MM.1S (cell line): ENCODE measurements at regions not wholly inside any gene's neighbourhood (a gene's known extent, or its start where the extent isn't known, plus 50 kb on each side); places are given as distances from the start of the nearest gene placed in this dataset.
"Not testable (repeated sequence)": the region's sequence is repeated elsewhere in the genome, so short reads cannot be mapped to it uniquely, and the experiment has no call there.

Experiments used
- EZH2 ChIP-seq: fragments of 300-600 bp; sonication (generic); optimal IDR thresholded peaks from 2 replicates; pipeline ENCODE3; 2017; ENCODE audit warnings: low read depth, mild to moderate bottlenecking, antibody characterized with exemption, low read length, mixed read lengths
- TF ChIP-seq, protein P1 (sequence below): fragments of 300-600 bp; sonication (generic); IDR thresholded peaks from 2 replicates; pipeline ENCODE4 v1.5.1; 2016; ENCODE audit warnings: antibody characterized with exemption, low read length, mixed read lengths

DNA sequence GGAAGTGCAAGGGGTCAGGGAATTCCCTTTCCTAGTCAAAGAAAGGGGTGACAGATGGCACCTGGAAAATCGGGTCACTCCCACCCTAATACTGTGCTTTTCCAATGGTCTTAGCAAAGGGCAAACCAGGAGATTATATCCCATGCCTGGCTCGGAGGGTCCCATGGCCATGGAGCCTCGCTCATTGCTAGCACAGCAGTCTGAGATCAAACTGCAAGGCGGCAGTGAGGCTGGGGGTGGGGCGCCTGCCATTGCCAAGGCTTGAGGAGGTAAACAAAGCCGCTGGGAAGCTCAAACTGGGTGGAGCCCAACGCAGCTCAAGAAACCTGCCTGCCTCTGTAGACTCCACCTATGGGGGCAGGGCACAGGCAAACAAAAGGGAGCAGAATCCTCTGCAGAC is 714.4 kb upstream of the MGAT4C start:
- TF ChIP-seq, protein P1, sequence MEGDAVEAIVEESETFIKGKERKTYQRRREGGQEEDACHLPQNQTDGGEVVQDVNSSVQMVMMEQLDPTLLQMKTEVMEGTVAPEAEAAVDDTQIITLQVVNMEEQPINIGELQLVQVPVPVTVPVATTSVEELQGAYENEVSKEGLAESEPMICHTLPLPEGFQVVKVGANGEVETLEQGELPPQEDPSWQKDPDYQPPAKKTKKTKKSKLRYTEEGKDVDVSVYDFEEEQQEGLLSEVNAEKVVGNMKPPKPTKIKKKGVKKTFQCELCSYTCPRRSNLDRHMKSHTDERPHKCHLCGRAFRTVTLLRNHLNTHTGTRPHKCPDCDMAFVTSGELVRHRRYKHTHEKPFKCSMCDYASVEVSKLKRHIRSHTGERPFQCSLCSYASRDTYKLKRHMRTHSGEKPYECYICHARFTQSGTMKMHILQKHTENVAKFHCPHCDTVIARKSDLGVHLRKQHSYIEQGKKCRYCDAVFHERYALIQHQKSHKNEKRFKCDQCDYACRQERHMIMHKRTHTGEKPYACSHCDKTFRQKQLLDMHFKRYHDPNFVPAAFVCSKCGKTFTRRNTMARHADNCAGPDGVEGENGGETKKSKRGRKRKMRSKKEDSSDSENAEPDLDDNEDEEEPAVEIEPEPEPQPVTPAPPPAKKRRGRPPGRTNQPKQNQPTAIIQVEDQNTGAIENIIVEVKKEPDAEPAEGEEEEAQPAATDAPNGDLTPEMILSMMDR: not testable (repeated sequence)
- not testable (repeated sequence) for TF ChIP-seq EZH2
